NAMALWA (cell line): ENCODE measurements at regions not wholly inside any gene's neighbourhood (a gene's known extent, or its start where the extent isn't known, plus 50 kb on each side); places are given as distances from the start of the nearest gene placed in this dataset.
A peak's percentile ranks its signal among the peaks of the same experiment; 100 is the strongest.

Experiments used
- DNase-seq: peaks from one replicate; pipeline ENCODE4 v3.0.0-alpha.2; 2015; ENCODE audit warnings: low spot score

DNA sequence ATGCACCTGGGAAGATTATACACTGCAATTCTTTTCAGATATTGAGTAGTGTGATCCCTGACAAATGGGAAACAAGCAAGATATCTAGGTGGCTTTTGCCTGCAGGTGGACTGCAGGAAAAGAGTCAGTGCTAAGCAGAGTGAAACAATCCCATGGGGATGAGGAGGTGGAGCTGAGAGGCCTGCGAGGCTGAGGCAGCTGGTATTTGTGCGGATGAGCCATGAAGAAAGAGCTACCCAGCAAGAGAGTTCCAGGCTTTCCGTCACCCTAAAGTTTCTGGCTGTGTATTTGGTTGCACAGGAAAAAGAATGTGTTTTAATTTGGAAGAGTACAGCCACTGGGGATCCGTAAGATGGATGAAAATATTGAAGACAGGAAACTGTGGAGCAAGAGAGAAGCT lies 714.1 kb upstream of the COBL start:
- no peak for DNase-seq

DNA sequence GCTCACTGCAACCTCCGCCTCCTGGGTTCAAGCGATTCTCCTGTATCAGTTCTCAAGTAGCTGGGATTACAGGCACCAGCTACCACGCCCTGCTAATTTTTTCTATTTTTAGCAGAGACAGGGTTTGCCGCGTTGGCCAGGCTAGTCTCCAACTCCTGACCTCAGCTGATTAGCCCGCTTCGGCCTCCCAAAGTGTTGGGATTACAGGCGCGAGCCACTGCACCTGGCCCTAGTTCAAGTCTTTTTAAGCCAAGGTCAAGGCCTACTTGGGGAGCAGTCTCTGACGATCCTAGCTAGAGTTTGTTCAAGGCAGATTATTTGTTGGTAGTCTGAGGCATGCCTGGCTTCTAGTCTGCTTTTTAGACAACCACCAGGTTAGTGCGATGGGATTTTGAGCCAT lies 709.5 kb upstream of the COBL start:
- DNase-seq = no peak

DNA sequence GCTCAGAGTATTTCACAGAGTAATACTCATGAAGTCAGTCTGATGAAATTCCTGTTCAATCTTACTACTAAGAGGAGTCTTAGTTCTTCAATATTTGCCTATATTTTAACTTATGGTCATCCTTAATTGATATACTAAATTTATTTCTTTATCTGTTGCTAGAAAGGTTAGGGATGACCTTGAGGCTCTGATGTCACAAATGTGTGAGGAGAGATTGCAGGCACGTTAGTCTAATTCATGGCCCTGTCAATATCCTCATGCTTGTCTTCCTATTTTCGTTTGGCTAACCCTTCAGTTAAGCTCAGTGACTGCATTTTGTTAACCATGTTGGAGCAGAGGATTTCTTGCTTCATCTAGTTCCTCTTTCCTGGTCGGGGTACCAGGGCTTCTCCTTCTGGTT lies 704.7 kb upstream of the COBL start:
- no peak for DNase-seq

DNA sequence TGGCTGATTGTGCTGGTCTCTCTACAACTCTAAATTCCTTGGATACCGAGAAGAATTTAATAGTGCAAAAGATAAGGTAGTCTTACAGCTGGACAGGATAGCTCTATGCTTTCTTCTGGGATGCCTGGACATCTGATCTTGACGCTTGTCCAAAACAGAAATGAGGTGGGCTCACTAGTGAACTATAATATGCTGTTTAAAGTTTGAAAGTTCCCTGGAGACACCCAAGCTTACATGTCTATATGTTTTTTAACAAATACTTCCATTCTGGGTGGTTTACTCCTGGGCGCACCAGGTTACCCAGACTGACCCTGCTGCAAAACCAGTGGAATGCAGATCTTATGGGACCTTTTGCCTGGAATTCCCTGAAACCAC lies 702.1 kb upstream of the COBL start:
- no peak for DNase-seq

DNA sequence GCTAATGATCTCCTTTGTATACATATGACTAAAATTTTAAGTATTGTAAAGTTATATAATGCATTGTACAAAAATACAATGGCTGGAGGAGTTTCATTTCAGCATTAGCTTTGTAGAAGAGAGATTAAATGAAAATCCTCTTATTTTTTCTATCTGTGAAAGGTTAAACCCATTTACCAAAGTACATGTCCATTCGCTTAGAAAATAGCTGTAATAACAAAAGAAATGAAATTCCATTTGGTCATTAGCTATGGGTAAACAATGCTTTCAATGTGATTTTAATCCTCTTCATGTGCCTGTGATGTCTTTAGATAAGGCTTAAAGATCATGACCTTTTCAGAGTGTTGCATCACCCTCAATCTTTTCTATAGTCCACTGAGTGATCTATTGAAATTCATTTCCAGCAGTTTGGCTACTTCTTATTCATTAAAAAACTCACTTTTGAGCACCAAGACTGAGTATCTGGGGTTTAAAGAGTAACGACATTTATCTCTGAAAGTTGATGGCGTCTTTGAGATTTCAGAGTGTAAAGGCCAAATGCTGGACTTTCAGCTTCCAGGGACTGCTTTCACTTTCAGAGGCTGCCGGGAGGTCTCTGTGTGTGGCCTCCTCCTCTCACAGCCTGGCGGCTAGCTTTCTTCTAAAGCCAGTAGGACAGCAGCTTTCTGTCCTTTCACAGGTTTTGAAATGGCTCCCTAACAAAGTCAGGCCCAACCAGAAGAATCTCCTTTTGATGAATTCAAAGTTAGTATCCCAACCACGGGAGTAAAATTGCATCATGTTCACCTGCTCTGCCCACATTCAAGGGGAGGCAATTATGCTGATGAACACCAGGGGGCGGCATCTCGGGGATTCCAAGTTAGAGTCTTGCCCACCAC lies 701.4 kb upstream of the COBL start:
- DNase-seq = peak; percentile 89

DNA sequence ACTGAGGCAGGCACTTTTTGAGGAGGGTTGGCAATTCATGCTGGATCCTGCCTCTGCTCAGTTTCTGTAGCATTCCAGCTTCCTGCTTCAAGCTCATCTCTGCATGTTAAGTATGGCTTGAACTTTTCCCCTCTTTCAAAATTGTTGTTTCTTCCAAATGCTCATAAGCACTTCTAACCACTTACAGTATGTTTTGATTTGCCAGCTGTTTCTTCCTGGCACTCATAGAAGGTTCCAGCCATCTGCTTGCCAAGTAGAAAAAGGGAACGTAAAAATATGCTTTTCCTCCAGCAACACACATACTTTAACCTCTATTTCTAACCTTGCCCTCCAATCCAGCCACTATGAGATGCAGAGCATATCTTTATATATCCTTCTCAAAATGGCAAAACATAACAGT lies 692.6 kb upstream of the COBL start:
- no peak for DNase-seq

DNA sequence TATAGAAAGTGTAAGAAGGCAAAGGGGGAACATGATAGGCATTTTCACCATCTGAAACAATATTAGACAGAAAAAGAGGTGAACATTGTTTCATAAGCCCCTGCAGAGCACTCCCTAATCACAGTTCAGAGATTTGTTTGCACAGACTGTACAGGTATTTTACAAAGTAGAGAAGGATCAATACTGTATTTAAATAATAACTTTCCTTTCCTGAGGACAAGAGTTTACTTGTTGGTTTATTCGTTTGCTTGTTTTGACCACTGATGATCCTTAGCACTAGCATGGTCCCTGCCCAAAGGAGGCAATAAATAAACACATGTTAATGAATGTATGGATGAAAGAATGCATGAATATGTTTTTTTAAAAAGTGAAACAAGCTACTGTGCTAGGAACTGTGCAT lies 690.1 kb upstream of the COBL start:
- DNase-seq = no peak

DNA sequence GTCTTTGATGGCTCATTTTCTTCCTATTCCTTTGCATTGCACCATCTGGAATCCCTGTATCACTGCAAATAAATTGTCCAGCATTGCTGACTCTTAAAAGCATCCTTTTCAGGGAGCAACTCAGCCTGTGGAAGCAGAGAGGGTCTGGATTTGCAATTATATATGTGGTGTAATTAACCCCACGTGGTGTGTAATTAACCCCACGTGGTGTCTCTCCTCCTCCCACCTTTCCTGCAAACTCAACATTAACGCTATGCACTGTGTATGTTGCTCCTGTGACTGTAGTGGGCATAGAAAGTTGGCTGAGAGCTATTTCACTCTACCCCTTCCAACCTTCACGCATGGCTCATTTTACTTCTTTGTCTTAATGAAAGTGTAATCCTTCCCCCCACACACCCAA lies 689.0 kb upstream of the COBL start:
- DNase-seq = no peak

DNA sequence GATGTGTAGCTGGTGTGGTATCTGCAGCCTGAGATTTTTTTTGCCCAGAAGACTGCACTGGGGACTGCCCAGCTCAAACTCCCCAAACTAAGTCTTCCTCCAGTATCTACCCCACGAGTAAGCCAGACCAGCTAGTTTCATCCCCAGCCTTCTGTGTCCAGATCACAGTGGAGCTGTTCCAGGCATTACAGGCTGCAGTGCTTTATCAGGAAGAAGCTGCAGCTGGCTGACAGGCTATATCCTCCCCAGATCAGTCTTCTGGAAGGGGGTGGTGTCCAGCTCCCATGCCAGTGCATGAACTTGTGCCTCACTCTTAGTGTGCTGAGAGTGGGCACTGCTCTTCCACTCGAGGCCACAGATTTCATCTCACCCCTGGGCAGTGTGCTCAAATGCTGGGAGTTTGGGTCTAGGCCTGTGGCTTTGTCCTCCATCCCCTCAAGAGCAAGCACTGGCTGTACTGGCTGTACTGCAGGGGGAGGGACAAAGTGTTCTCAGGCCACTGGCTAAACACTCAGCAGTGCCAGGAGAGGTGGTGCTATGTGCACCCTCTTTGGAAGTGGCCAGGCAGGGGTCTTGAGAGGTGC lies 679.1 kb upstream of the COBL start:
- no peak for DNase-seq

DNA sequence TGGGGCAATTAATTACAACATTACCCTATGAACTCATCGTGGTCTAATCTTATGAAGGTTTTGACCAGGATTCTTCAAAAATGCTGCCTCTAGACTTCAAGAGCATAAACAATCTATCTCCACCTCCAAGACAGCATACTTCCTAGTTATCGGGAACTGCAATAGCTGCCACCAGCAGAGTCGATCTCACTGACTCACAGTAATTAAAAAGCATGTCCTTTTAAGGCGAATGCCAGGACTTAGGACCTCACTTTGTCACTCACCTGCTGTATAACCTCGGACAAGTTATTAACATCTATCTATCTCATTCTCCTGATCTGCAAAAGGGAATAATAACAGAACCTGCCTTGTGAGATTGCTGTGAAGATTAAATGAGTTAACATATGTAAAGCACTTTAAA lies 666.0 kb upstream of the COBL start:
- no peak for DNase-seq

DNA sequence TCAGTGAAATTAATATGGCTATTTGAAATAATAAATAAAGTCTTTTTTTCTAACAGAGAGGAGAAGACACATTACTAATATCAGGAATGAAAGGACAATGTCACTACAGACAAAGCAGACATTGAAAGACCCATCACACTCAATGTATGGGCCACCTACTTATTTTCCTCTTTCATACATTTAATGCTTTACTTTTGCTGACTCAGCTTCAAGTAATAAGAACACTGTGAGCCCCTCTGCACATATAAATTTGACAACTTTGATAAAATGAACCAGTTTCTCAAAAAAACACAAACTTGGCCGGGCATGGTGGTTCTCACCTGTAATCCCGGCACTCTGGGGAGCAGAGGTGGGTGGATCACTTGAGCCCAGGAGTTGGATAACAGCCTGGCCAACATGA lies 664.2 kb upstream of the COBL start:
- no peak for DNase-seq

DNA sequence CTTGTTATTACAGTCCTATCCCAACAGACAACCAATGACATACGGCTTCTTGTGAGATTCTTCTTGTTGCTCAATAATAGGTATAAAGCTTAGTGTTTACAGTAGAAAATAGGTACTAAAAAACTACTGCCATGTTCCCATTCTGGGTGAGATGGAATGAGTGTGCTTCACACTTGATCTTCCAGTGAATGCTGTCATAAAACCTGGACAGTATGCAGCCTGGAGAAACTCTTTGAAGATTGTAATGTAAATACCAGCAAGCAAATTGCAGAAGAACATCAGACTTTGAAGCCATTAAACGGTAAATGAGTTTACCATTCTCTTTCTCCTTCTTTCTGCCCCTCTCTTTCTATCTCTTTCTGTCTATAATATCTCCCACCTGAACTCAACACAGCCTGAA lies 663.7 kb upstream of the COBL start:
- DNase-seq = no peak

DNA sequence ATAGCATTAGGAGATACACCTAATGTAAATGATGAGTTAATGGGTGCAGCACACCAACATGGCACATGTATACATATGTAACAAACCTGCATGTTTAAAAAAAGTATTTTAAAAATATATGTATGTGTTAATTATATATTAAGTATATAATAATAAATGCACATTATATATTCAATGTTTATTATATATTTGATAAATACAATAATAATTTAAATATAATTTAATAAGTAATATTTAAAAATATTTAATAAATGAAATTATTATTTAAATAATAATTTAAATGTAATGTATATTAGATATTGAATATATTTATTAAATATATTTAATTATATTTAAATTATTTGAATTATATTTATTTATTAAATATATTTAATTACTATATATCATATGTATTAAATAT lies 661.3 kb upstream of the COBL start:
- DNase-seq = no peak

DNA sequence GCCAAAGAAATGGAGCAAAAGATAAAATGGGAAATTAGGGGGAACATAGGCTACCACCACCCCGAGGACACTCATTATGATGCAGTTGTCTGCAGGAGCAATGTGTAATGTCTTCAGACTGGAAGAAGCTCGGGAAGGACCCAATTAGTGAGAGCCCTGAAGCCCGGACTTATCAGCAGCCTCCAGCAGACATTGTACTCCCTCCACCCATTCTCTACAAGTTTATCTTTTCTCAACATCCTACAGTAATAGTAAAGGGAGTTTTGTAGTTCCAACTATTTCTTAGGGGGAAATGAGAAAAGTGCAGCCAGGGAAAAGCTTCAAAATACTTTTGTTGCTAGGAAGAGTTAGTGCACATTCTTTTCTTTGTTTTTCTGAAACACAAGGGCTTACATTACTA lies 657.3 kb upstream of the COBL start:
- DNase-seq = no peak

DNA sequence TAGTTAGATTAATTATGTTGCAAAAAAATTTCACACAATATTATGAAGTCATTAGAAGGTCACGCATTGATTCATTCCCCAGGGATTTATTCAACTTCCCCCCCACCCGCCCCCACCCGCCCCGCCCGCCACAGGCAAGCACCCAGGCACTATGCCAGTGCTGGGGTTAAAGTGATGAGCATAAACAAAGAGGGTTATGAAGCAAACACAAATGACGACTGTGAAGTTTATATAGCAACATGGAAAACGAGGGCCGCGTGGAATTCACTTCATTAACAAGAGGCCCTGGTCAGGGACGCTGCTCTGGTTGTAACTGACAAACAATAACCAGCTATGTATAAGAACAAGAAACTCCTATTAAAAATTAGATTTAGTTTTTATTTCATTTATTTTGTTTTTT lies 656.5 kb upstream of the COBL start:
- no peak for DNase-seq

DNA sequence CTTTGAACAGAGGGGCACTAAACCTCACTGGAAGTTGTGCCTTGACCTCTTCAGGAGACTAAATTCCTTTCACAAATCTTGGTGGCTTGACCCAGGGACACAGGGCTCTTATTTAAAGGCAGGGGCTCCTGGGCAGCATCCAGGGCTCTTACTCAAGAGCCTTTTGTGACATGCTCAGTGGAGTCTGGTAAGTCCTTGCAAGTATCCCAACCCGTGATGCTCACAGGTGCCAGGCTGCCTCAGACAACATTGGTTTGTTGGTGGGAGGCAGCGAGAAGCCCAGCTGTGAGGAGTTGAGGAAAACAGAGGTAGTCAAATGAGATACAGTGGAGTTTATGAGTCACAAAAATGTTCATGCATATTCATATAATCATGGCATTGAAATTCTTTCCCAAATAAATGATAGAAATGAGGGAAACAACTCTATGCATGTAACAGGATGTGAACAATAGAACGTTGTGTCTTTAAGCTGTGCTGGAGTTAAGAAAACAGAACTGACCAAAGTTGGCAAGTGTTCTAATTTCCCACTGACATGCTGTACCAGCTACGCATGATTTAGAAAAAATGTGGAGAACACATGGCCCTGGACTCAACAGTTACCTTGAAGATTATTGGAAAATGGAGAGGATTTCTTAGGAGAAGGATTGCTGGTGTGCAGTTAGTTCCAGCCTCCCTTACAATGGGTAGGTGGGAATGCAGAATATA lies 654.5 kb upstream of the COBL start:
- DNase-seq = no peak

DNA sequence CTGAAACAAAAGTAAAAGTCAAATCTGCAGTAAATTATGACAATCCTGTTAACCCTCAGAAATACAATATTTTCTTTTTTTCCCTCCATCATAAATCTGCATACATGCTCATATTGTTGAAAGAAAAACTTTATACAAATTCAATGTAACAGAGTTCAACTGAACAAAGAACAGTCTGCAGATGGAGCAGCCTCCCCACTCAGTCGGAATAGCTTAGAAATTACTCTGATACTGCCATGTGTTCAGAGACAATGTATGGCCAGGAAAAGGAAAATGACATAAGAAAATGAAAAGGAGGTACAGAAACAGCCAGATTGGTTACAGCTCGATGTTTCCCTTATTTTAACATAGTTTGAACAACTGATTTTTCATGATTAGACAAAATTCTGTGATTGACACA lies 651.9 kb upstream of the COBL start:
- DNase-seq = no peak

DNA sequence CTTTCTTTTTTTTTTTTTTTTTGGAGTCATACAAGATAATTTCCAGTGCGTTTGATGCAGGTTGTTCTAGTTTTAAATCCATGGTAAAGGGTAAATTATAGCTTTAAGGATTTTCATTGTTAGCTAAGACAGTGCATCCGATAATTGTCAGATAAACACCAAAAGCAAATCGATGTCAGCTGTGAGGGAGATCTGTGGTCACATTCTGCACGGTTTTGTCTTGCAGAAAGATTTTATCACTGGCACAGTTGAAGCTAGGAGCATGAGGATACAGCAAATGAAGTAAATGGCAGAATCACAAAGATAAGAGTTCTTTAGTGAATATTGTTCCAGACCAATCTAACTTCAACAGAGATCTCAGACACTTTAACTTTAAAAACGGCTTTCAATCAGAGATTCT lies 648.8 kb upstream of the COBL start:
- DNase-seq = no peak

DNA sequence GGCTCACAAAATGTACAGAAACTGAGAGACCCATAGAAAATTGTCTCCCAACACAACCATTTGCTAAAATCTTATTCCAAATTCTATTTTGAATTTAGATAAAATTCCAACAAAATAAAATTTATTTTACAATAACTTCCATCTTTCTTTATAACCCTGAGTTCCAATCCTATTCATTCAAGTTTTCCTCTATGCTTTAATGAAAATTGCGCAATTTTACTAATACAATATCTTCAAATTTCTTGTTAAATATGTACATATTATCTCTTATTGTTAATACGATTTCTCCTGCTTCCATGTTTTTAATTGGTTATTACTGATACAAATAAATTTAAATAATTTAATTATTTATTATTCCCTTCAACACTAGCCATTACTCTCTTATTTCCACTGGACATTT lies 645.2 kb upstream of the COBL start:
- DNase-seq = no peak

DNA sequence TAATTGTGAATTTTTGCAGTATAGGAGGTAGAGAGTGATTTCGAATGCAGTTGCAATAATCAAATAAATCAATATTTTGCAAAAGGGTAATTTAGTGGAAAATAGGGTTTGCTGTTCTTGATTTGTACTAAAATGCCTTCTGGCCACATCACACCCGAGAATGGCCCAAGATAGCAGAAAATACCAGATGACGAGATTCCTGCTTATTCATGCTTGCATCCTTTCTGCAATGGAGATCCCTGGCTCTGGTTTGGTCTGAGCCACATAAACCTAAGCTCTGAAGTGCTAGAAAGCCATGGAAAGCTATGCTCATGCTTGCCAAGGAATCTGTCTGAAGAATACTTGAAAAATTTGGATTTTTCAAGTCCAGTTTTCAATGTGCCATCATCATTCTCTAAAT lies 634.2 kb upstream of the COBL start:
- peak; percentile 30 for DNase-seq

DNA sequence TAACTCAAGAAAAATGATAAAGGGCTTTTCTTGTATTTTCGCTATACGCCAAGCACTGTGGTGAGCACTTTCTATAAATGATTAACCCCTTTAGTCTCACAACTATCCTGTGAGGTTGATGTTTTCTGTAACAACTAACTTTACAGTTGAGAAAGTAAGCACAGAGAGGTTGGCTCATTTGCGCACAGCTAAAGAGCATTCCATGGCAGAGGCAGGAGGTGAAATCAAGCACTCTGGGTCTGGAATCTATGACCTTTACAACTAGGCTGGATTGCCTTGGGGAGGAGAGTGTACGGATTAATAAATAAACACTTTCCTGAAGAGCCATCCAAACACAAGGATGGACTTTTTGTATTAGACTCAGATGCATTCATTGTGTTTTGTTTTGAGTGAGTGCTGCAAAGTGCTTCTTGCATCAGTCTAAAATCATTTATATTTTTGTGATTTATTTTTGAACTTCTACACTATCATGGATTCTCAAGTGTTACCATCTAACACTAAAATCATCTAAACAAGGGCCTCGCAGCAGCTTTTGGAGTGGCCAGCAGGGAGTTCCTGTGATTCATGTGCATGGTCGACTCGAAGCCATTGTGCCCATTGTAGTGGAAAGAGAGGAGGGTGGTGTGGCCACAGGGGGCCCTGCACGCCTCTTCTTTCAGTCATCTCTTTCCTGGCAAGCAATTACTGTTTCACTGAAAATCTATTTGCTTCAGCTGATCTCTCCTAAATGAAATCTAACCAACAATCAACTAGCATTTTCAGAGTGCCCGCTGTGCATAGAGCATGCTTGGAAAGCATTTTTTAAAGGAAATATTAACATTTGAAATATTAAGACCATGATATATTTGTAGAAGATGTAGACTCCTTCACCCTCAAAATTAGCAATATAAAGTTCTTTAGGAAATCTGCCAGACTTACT lies 633.4 kb upstream of the COBL start:
- DNase-seq = peak; percentile 39

DNA sequence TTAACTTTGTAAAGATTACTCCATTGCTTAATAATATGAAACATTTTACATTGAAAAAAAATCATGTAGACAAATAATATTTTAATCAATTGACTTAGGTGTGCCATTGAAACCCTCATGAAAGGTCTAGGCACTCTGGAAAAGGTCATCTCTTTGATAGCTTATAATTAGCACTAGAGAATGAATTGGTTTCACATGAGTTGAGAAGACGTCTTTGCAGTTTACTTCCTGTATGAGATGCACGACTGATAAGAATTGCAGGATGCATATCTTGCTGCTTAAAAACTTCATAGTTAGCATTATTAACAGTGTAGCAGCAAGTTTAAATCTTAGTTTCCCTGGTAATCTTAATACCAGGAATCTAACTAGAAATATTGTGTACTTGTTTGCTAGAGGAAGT lies 614.2 kb upstream of the COBL start:
- DNase-seq = no peak
